Vagina (tissue), 2 donors: ENCODE measurements at regions not wholly inside any gene's neighbourhood (a gene's known extent, or its start where the extent isn't known, plus 50 kb on each side); places are given as distances from the start of the nearest gene placed in this dataset.

Experiments
- DNase-seq, 2 donors: peaks; one replicate each; pipeline ENCODE4 v3.0.0-alpha.2; 2017; ENCODE audit errors: extremely low spot score in 2 of 2
- H3K27ac ChIP-seq: fragments of 200-600 bp; sonication (generic); one replicate; pipeline ENCODE4 v1.5.1; 2019
- H3K27me3 ChIP-seq: fragments of 200-600 bp; sonication (generic); one replicate; pipeline ENCODE4 v1.5.1; 2019
- H3K36me3 ChIP-seq, 2 donors: fragments of 200-600 bp; sonication (generic); one replicate each; pipeline ENCODE4 v1.5.1; 2017 to 2019
- H3K4me1 ChIP-seq: fragments of 200-600 bp; sonication (generic); one replicate; pipeline ENCODE4 v1.5.1; 2019
- H3K4me3 ChIP-seq, 2 donors: fragments of 200-600 bp; sonication (generic); 1 replicate in 1 of 2; 2 replicates in 1 of 2; pipeline ENCODE4 v1.5.1; 2016 to 2019
- H3K9me3 ChIP-seq: fragments of 200-600 bp; sonication (generic); one replicate; pipeline ENCODE4 v1.5.1; 2019
- CTCF ChIP-seq, 3 experiments: fragments of 450-650 bp in 2 of 3; fragments of 200-600 bp in 1 of 3; sonication (generic) in 1 of 3; IDR thresholded peaks; one replicate each; pipeline ENCODE4 v1.5.1; 2017 to 2019; ENCODE audit warnings: antibody characterized with exemption in 3 of 3, mild to moderate bottlenecking in 2 of 3, moderate library complexity in 2 of 3
- POLR2A ChIP-seq, 2 donors: fragments of 450-650 bp; IDR thresholded peaks; one replicate each; pipeline ENCODE4 v1.6.1; 2017; ENCODE audit warnings: antibody characterized with exemption in 2 of 2, mild to moderate bottlenecking in 2 of 2, moderate library complexity in 2 of 2
- POLR2AphosphoS5 ChIP-seq, 2 donors: sonication (generic); formaldehyde crosslinking; IDR thresholded peaks; one replicate each; pipeline ENCODE4 v1.9.0; 2017; ENCODE audit warnings: antibody characterized with exemption in 2 of 2, mild to moderate bottlenecking in 2 of 2, low read depth in 1 of 2; ENCODE audit not compliant: insufficient read depth in 1 of 2
- intact Hi-C: fragments of 100-400 bp; cut with DNase I; formaldehyde crosslinking; loops from one replicate; pipeline ENCODE4 v1.15.1; 2023

- intact Hi-C loops = no loop called here
- Histone ChIP-seq H3K27me3 (no peaks in the 10 kb centered on the region), H3K36me3 (no peaks in the 10 kb centered on the region), H3K27ac (no peak overlapping the region), H3K4me3 (no peak overlapping the region), H3K4me1 (no peaks in the 10 kb centered on the region), H3K9me3 (no peaks in the 10 kb centered on the region)
- no peak for DNase-seq
- TF ChIP-seq POLR2A (IDR thresholded peaks at IDR 0.05) = no peak
- no peak for TF ChIP-seq CTCF (IDR thresholded peaks at IDR 0.05)
- no peak for TF ChIP-seq POLR2AphosphoS5 (IDR thresholded peaks at IDR 0.05; ENCODE audit: insufficient read depth in 1 of 2, low read depth in 1 of 2)
These were observed 99.2 kb upstream of the KCNJ16 start for GRCh38 chr17:69975808-69976207.

GRCh38 chr17:69978056-69978646 is 96.9 kb upstream of the KCNJ16 start:
- no peaks in the 10 kb centered on the region for H3K36me3 ChIP-seq
- DNase-seq = no peak
- intact Hi-C loops = no loop called here
- H3K27me3 ChIP-seq = no peaks in the 10 kb centered on the region
- H3K4me3 ChIP-seq = no peak overlapping the region
- no peak overlapping the region for H3K27ac ChIP-seq
- H3K9me3 ChIP-seq = no peaks in the 10 kb centered on the region
- no peaks in the 10 kb centered on the region for H3K4me1 ChIP-seq
- TF ChIP-seq POLR2AphosphoS5 (IDR thresholded peaks at IDR 0.05; ENCODE audit: insufficient read depth in 1 of 2, low read depth in 1 of 2) (no peak), POLR2A (IDR thresholded peaks at IDR 0.05) (no peak)

- H3K36me3 ChIP-seq = no peaks in the 10 kb centered on the region
- intact Hi-C loops = no loop called here
- no peak for DNase-seq
- H3K9me3 ChIP-seq = no peaks in the 10 kb centered on the region
- no peaks in the 10 kb centered on the region for H3K4me1 ChIP-seq
- TF ChIP-seq POLR2A (IDR thresholded peaks at IDR 0.05) (no peak), CTCF (IDR thresholded peaks at IDR 0.05) (no peak), POLR2AphosphoS5 (IDR thresholded peaks at IDR 0.05; ENCODE audit: insufficient read depth in 1 of 2, low read depth in 1 of 2) (no peak)
- no peak overlapping the region for H3K4me3 ChIP-seq
- no peak overlapping the region for H3K27ac ChIP-seq
- H3K27me3 ChIP-seq = no peaks in the 10 kb centered on the region
These were observed 93.6 kb upstream of the KCNJ16 start for GRCh38 chr17:69981441-69981840.

GRCh38 chr17:69995476-69995875 is 79.5 kb upstream of the KCNJ16 start:
- no peak for TF ChIP-seq POLR2AphosphoS5 (IDR thresholded peaks at IDR 0.05; ENCODE audit: insufficient read depth in 1 of 2, low read depth in 1 of 2)
- no peak for TF ChIP-seq CTCF (IDR thresholded peaks at IDR 0.05)
- no peak for TF ChIP-seq POLR2A (IDR thresholded peaks at IDR 0.05)
- Histone ChIP-seq H3K4me1 (no peaks in the 10 kb centered on the region), H3K27ac (no peak overlapping the region), H3K27me3 (no peaks in the 10 kb centered on the region), H3K9me3 (no peaks in the 10 kb centered on the region), H3K36me3 (no peaks in the 10 kb centered on the region), H3K4me3 (no peak overlapping the region)
- DNase-seq = no peak
- intact Hi-C loops = no loop called here

GRCh38 chr17:69997332-69997731 is 77.7 kb upstream of the KCNJ16 start:
- H3K4me1 ChIP-seq = no peaks in the 10 kb centered on the region
- no peaks in the 10 kb centered on the region for H3K9me3 ChIP-seq
- no peaks in the 10 kb centered on the region for H3K36me3 ChIP-seq
- H3K27me3 ChIP-seq = no peaks in the 10 kb centered on the region
- H3K4me3 ChIP-seq = no peak overlapping the region
- intact Hi-C loops = no loop called here
- no peak for DNase-seq
- TF ChIP-seq POLR2AphosphoS5 (IDR thresholded peaks at IDR 0.05; ENCODE audit: insufficient read depth in 1 of 2, low read depth in 1 of 2) (no peak), POLR2A (IDR thresholded peaks at IDR 0.05) (no peak), CTCF (IDR thresholded peaks at IDR 0.05) (no peak)
- H3K27ac ChIP-seq = no peak overlapping the region
